CD4-positive, alpha-beta T cell treated with Interleukin-6 for 4 hours (primary cell): ENCODE measurements at regions not wholly inside any gene's neighbourhood (a gene's known extent, or its start where the extent isn't known, plus 50 kb on each side); places are given as distances from the start of the nearest gene placed in this dataset.

ENCODE experiments used
- DNase-seq: peaks from one replicate; pipeline ENCODE4 v3.0.0-alpha.2; 2020; ENCODE audit warnings: mixed read lengths

GRCh38 chr2:220513573-220514288 lies 886.3 kb downstream of the SLC4A3 start:
- DNase-seq = no peak

GRCh38 chr2:220521551-220521950 lies 894.1 kb downstream of the SLC4A3 start:
- DNase-seq = no peak

- DNase-seq = no peak
Observed at GRCh38 chr2:220528180-220528675, 900.8 kb downstream of the SLC4A3 start.

- DNase-seq = no peak
Observed at GRCh38 chr2:220531216-220531615, 903.8 kb downstream of the SLC4A3 start.

- DNase-seq = no peak
Observed at GRCh38 chr2:220533485-220533884, 906.1 kb downstream of the SLC4A3 start.

GRCh38 chr2:220539481-220539880 lies 912.1 kb downstream of the SLC4A3 start:
- no peak for DNase-seq

GRCh38 chr2:220544049-220544448 lies 916.6 kb downstream of the SLC4A3 start:
- no peak for DNase-seq

GRCh38 chr2:220550995-220551700 lies 923.7 kb downstream of the SLC4A3 start:
- no peak for DNase-seq

GRCh38 chr2:220552790-220553535 lies 925.5 kb downstream of the SLC4A3 start:
- DNase-seq = no peak

- no peak for DNase-seq
Observed at GRCh38 chr2:220555961-220556630, 928.7 kb downstream of the SLC4A3 start.

- no peak for DNase-seq
Observed at GRCh38 chr2:220556658-220557057, 929.2 kb downstream of the SLC4A3 start.

- DNase-seq = no peak
Observed at GRCh38 chr2:220560192-220560591, 932.8 kb downstream of the SLC4A3 start.

GRCh38 chr2:220562375-220563140 lies 935.1 kb downstream of the SLC4A3 start:
- no peak for DNase-seq

GRCh38 chr2:220568296-220568695 lies 940.9 kb downstream of the SLC4A3 start:
- DNase-seq = no peak

GRCh38 chr2:220569112-220569897 lies 941.9 kb downstream of the SLC4A3 start:
- DNase-seq = no peak

- DNase-seq = no peak
Observed at GRCh38 chr2:220572385-220572784, 945.0 kb downstream of the SLC4A3 start.

- no peak for DNase-seq
Observed at GRCh38 chr2:220574038-220574437, 946.6 kb downstream of the SLC4A3 start.

- DNase-seq = no peak
Observed at GRCh38 chr2:220575963-220576362, 948.5 kb downstream of the SLC4A3 start.

- DNase-seq = no peak
Observed at GRCh38 chr2:220579452-220579851, 952.0 kb downstream of the SLC4A3 start.

GRCh38 chr2:220580113-220580512 lies 952.7 kb downstream of the SLC4A3 start:
- DNase-seq = no peak

- no peak for DNase-seq
Observed at GRCh38 chr2:220583725-220584124, 956.3 kb downstream of the SLC4A3 start.
